HG03378 (cell line): ENCODE measurements at regions not wholly inside any gene's neighbourhood (a gene's known extent, or its start where the extent isn't known, plus 50 kb on each side); places are given as distances from the start of the nearest gene placed in this dataset.
"Not testable (repeated sequence)": the region's sequence is repeated elsewhere in the genome, so short reads cannot be mapped to it uniquely, and the experiment has no call there.

Experiments used
- ATAC-seq: cut with Tn5 transposase; IDR thresholded peaks from one replicate; pipeline ENCODE4 v1.9.1; 2021; ENCODE audit warnings: mild to moderate bottlenecking, moderate library complexity; ENCODE audit not compliant: unreplicated experiment

GRCh38 chr7:52616552-52616951 lies 418.9 kb upstream of the POM121L12 start:
- no peak for ATAC-seq

- ATAC-seq: no peak
Measured at GRCh38 chr7:52615021-52615695, 420.3 kb upstream of the POM121L12 start.

GRCh38 chr7:52609511-52609910 lies 425.9 kb upstream of the POM121L12 start:
- ATAC-seq: no peak

- ATAC-seq: no peak
Measured at GRCh38 chr7:52592698-52593097, 442.7 kb upstream of the POM121L12 start.

GRCh38 chr7:52586704-52587103 lies 448.7 kb upstream of the POM121L12 start:
- no peak for ATAC-seq

DNA sequence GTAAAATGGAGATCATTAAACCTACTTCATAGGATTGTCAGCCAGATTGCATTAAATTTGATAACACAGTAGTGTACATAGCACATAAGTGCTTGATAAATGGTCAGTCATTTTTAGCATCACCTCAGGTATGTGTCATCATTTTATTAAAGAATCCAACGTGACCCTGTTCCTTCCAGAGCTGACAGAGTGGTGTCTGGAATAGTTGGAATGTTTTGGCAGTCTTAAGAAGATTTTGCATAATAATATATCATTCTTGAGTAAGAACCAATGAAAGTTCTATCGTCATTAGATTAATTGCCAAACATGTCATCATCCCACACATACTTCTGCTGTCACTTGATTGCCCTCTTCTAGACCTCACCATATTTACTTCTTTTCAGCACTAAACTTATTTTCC lies 451.4 kb upstream of the POM121L12 start:
- no peak for ATAC-seq

GRCh38 chr7:52573141-52573540 lies 462.3 kb upstream of the POM121L12 start:
- not testable (repeated sequence) for ATAC-seq

DNA sequence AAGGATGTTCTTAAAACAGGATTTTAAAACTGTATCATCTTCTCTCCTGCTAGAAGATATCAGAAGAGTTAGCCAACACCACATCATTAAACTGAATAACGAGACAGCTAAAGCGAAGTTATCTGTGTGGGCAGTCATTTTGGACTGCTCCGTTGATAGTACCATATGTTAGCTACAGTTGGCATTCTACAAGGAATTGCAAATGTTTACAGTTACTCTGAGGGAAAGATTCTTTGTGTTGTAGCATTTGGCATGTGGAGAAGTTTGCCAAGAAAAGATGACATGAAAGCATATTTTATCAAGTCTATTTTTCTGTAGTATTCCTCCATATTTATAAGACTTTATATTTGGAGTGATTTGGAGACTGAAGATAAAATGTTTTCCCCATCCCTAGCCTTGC lies 464.4 kb upstream of the POM121L12 start:
- ATAC-seq: no peak

DNA sequence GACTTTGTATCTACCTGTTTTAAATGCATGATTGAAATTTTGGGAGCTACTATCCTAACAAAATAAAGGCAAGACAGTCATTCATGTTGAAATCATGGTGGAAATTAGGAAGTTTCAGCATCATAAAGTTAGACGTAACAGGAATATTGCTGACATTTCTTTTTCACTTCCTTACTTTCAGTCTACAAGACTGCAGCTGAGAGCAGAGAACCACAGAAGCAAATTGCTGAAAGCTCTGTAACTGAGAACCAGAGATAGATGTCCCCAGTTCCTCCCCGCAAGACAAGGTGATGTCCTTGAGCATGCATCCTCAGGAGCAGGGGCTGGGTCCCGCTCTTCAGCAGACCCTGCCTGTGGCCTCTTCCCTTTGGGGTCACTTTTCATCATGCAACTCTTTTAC lies 466.3 kb upstream of the POM121L12 start:
- ATAC-seq: no peak

GRCh38 chr7:52565974-52566373 lies 469.5 kb upstream of the POM121L12 start:
- ATAC-seq: no peak

GRCh38 chr7:52555805-52556204 lies 479.6 kb upstream of the POM121L12 start:
- no peak for ATAC-seq

DNA sequence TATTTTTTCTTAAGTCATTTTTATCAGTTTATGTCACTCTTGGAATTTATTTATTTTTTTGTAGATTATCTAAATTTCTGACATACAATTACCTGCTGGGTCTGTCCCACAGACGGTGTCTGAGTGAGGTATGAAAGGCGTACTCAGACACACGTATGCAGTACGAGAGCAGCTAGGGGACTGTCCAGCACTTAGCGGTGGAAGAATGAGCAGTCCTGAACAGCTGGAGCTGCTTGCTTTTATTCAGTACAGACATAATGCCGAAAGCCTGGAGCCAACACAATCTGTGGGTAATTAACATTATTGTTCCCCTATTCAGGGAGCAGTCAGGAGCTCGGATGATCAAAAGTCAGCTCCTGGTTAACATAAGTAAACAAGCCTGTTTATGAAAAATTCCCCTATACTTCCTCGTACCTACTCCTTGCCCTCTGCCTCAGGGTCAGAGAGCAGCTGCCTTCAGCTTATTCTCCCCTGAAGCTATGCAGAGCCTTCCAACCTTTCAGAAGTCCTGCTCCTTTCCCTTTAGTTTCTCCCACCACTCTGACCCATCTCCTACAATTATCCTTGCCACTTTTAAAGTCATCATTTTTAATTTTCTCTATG lies 488.0 kb upstream of the POM121L12 start:
- no peak for ATAC-seq

DNA sequence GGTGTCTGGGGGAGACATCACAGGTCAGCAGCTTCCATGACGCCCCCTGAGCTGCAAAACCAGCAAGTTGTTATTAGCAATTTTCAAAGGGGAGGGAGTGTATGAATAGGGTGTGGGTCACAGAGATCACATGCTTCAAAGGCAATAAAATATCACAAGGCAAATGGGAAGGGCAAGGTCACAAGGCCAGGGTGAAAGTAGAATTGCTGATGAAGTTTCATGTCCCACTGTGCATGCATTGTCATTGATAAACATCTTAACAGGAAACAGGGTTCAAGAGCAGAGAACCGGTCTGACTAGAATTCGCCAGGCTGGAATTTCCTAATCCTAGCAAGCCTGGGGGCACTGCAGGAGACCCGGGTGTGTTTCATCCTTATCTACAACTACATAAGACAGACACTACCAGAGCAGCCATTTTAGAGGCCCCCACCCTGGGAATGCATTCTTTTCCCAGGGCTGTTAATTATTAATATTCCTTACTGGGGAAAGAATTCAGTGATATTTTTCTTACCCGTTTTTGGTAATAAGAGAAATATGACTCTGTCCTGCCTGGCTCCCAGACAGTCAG lies 494.2 kb upstream of the POM121L12 start:
- not testable (repeated sequence) for ATAC-seq

- ATAC-seq: no peak
Measured at GRCh38 chr7:52540041-52540440, 495.4 kb upstream of the POM121L12 start.

DNA sequence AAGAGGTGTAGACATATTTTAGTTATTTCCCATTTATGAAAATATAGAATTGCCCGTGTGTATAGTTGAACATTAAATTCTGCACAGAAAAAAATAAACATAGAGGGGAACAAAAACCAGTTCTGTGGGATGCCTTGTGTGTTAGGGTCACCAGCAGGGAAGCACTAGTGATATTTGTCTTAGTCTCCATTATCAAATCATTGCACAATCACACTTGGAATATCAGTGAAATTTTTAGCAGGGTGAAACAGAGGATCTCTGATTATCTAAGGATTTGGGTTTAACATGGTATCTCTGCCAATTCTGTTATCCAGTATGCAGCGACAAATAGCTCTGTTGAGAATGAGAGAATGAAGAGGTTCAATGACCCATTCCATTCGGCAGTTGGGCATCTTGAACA lies 496.0 kb upstream of the POM121L12 start:
- ATAC-seq: no peak

DNA sequence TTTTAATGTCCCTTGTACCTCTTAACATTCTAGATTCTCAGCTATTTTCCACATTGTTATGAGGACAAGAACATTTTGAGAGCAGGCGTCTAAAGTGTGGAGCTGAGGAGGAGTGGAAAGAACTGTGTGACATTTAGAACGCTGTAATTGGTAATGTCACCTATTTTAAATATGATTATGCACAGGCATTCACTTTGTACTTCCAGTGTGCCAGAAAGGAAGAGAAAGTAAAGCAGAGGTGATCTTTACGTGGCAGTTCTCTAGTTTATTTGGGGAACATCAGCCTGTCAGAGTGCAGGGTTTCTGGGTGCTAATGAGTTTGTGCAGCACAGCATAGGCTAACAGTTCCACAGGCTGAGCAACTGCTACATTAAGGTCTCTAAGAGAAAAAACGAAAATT lies 498.4 kb upstream of the POM121L12 start:
- no peak for ATAC-seq

DNA sequence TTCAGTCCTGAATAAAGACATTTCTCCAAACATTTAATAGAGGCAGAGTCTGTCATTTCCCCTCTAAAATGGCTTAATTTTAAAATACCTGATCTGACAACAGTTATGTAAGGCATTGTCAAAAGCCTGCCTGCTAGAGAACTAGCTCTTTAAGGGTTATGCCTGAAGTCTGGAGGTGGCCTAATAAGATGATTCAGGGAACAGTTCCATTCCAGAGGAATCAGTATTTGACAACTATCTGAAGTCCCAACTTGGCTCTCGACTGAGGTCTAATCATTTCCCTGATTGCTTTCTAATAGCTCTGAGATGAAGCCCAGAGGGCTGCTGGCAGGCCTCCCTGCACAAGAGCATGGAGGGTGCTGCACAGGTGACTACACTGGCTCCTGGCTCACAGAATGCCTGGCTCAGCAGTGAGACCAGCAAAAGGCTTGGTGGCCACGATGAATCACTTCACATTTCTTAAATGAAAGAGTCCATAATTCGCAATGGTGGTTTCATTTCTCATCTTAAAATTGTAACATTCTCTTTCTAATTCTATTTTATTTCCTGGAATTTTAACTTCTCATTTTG lies 509.6 kb upstream of the POM121L12 start:
- ATAC-seq: no peak

GRCh38 chr7:52518869-52519268 lies 516.6 kb upstream of the POM121L12 start:
- ATAC-seq: no peak

GRCh38 chr7:52512656-52513055 lies 522.8 kb upstream of the POM121L12 start:
- no peak for ATAC-seq

DNA sequence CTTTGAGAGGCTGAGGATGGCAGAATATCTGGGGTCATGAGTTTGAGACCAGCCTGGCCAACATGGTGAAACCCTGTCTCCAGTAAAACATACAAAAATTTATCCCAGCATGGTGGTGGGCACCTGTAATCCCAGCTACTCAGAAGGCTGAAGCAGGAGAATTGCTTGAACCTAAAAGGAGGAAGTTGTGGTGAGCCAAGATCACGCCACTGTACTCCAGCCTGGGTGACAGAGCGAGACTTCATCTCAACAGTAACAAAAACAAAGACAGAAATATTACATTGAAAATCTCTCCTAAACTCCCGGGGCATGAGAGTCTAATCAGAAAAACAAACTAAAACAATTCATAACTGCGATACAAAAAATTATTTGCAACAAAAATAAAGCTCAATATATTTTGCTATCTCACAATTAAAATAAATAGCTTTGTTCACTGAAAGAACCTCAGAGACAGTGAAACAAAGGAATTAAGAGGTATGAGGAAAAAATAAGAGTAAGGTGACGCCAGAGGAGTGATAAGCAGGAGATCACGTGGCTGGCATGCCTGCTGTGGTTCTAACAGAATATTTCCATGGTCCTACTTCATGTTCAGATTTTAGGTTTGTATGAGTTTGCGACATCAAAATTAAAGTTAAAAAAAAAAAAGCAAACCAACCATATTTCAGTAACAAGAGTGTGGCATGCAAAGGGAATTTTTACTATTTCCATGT lies 527.7 kb upstream of the POM121L12 start:
- no peak for ATAC-seq

DNA sequence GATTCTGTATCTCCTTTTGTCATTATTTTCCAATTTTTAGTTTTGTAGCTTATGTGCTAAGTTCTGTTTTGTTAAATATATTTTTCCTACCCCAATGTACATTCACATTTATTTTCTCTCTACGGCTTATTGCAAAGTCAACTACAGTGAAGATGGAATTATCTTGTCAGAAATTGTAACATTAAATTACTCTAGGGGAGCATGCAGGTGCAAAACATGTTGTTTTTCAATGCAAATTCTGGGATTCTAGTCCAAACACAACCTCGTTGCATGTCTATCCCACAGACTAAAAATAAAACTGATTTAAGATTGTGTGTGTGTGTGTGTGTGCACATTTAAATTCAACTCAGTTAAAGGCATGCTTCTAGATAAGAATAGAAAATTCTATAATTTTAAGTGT lies 529.1 kb upstream of the POM121L12 start:
- ATAC-seq: no peak

GRCh38 chr7:52504561-52504960 lies 530.9 kb upstream of the POM121L12 start:
- ATAC-seq: no peak
